ENCODE measurements at regions not wholly inside any gene's neighbourhood (a gene's known extent, or its start where the extent isn't known, plus 50 kb on each side); places are given as distances from the start of the nearest gene placed in this dataset.

- TF ChIP-seq CTCF (IDR thresholded peaks at IDR 0.05) (no peak), EZH2 (IDR thresholded peaks at IDR 0.05; ENCODE audit: borderline replicate concordance, insufficient read depth, low read depth, low read length, poor library complexity, severe bottlenecking) (no peak)
Measured at GRCh38 chr4:160809576-160809975, 1354.2 kb downstream of the FSTL5 start.

Data from B cell (primary cell).